Activated T-helper 17 cell treated with anti-CD3 and anti-CD28 coated beads, Interleukin-2, amount 50 U/mL, for 72 hours (primary cell): ENCODE measurements at regions not wholly inside any gene's neighbourhood (a gene's known extent, or its start where the extent isn't known, plus 50 kb on each side); places are given as distances from the start of the nearest gene placed in this dataset.
"Not testable (repeated sequence)": the region's sequence is repeated elsewhere in the genome, so short reads cannot be mapped to it uniquely, and the experiment has no call there.

Experiments used
- ATAC-seq: fragments of 150-1000 bp; cut with Tn5 transposase; replicated peaks from 2 replicates; pipeline ENCODE4 v1.10.0; 2021; ENCODE audit warnings: mild to moderate bottlenecking, moderate library complexity
- H3K27ac Mint-ChIP-seq: one replicate; pipeline ENCODE4 v1.8.0; 2022; ENCODE audit warnings: mixed read lengths
- H3K27me3 Mint-ChIP-seq: one replicate; pipeline ENCODE4 v1.8.0; 2022; ENCODE audit warnings: mixed read lengths
- H3K36me3 Mint-ChIP-seq: one replicate; pipeline ENCODE4 v1.8.0; 2022; ENCODE audit warnings: low read depth, mild to moderate bottlenecking, mixed read lengths
- H3K4me1 Mint-ChIP-seq: one replicate; pipeline ENCODE4 v1.8.0; 2022; ENCODE audit warnings: mixed read lengths
- H3K4me3 Mint-ChIP-seq: one replicate; pipeline ENCODE4 v1.8.0; 2022; ENCODE audit warnings: mild to moderate bottlenecking, mixed read lengths
- H3K9me3 Mint-ChIP-seq: one replicate; pipeline ENCODE4 v1.8.0; 2022; ENCODE audit warnings: mixed read lengths

GRCh38 chr12:131367067-131367982 lies 343.6 kb upstream of the SFSWAP start:
- not testable (repeated sequence) for H3K9me3 Mint-ChIP-seq, H3K4me3 Mint-ChIP-seq, ATAC-seq, H3K36me3 Mint-ChIP-seq, H3K4me1 Mint-ChIP-seq, H3K27ac Mint-ChIP-seq, H3K27me3 Mint-ChIP-seq

- Mint-ChIP-seq H3K4me1 (no peaks in the 10 kb centered on the region), H3K9me3 (no peaks in the 10 kb centered on the region)
These were observed 342.8 kb upstream of the SFSWAP start for GRCh38 chr12:131367983-131368667.

GRCh38 chr12:131368668-131369071 lies 342.2 kb upstream of the SFSWAP start:
- H3K36me3 Mint-ChIP-seq = no peaks in the 10 kb centered on the region
- H3K4me3 Mint-ChIP-seq = no peak overlapping the region
- H3K9me3 Mint-ChIP-seq = no peaks in the 10 kb centered on the region
- H3K27ac Mint-ChIP-seq = no peak overlapping the region
- no peak for ATAC-seq
- no peaks in the 10 kb centered on the region for H3K4me1 Mint-ChIP-seq
- no peaks in the 10 kb centered on the region for H3K27me3 Mint-ChIP-seq

More at GRCh38 chr12:131367983-131368667, 342.8 kb upstream of the SFSWAP start:
- Mint-ChIP-seq H3K4me3 (no peak overlapping the region), H3K27me3 (no peaks in the 10 kb centered on the region), H3K36me3 (no peaks in the 10 kb centered on the region), H3K27ac (no peak overlapping the region)
- ATAC-seq = no peak

GRCh38 chr12:131369094-131369845 lies 341.6 kb upstream of the SFSWAP start:
- no peak for ATAC-seq
- H3K9me3 Mint-ChIP-seq = no peaks in the 10 kb centered on the region
- H3K36me3 Mint-ChIP-seq = no peaks in the 10 kb centered on the region
- no peak overlapping the region for H3K27ac Mint-ChIP-seq
- no peak overlapping the region for H3K4me3 Mint-ChIP-seq
- H3K4me1 Mint-ChIP-seq = no peaks in the 10 kb centered on the region
- H3K27me3 Mint-ChIP-seq = no peaks in the 10 kb centered on the region

- no peaks in the 10 kb centered on the region for H3K27me3 Mint-ChIP-seq
These were observed 340.6 kb upstream of the SFSWAP start for GRCh38 chr12:131370321-131370720.

GRCh38 chr12:131370791-131371347 lies 340.0 kb upstream of the SFSWAP start:
- Mint-ChIP-seq H3K27me3 (no peaks in the 10 kb centered on the region), H3K9me3 (no peaks in the 10 kb centered on the region), H3K4me1 (no peaks in the 10 kb centered on the region), H3K36me3 (no peaks in the 10 kb centered on the region), H3K4me3 (no peak overlapping the region), H3K27ac (no peak overlapping the region)
- no peak for ATAC-seq

More at GRCh38 chr12:131370321-131370720, 340.6 kb upstream of the SFSWAP start:
- Mint-ChIP-seq H3K9me3 (no peaks in the 10 kb centered on the region), H3K4me1 (no peaks in the 10 kb centered on the region), H3K27ac (no peak overlapping the region), H3K36me3 (no peaks in the 10 kb centered on the region), H3K4me3 (no peak overlapping the region)
- no peak for ATAC-seq

GRCh38 chr12:131371401-131372170 lies 339.3 kb upstream of the SFSWAP start:
- no peak overlapping the region for H3K4me3 Mint-ChIP-seq
- no peak overlapping the region for H3K27ac Mint-ChIP-seq
- no peaks in the 10 kb centered on the region for H3K36me3 Mint-ChIP-seq
- H3K4me1 Mint-ChIP-seq = no peaks in the 10 kb centered on the region
- ATAC-seq = no peak
- no peaks in the 10 kb centered on the region for H3K27me3 Mint-ChIP-seq
- H3K9me3 Mint-ChIP-seq = no peaks in the 10 kb centered on the region

- no peak for ATAC-seq
- Mint-ChIP-seq H3K36me3 (no peaks in the 10 kb centered on the region), H3K4me3 (no peak overlapping the region), H3K9me3 (no peaks in the 10 kb centered on the region), H3K27ac (no peak overlapping the region), H3K4me1 (no peaks in the 10 kb centered on the region), H3K27me3 (no peaks in the 10 kb centered on the region)
These were observed 338.8 kb upstream of the SFSWAP start for GRCh38 chr12:131372171-131372475.

- Mint-ChIP-seq H3K9me3 (no peaks in the 10 kb centered on the region), H3K27ac (no peak overlapping the region), H3K36me3 (no peaks in the 10 kb centered on the region), H3K27me3 (no peaks in the 10 kb centered on the region), H3K4me1 (no peaks in the 10 kb centered on the region), H3K4me3 (no peak overlapping the region)
- no peak for ATAC-seq
These were observed 338.1 kb upstream of the SFSWAP start for GRCh38 chr12:131372706-131373195.

GRCh38 chr12:131375261-131375971 lies 335.5 kb upstream of the SFSWAP start:
- H3K9me3 Mint-ChIP-seq = no peaks in the 10 kb centered on the region
- no peak overlapping the region for H3K27ac Mint-ChIP-seq
- no peak for ATAC-seq
- peaks cover 5% of the 10 kb centered on the region for H3K27me3 Mint-ChIP-seq
- no peaks in the 10 kb centered on the region for H3K4me1 Mint-ChIP-seq
- H3K4me3 Mint-ChIP-seq = no peak overlapping the region
- no peaks in the 10 kb centered on the region for H3K36me3 Mint-ChIP-seq

GRCh38 chr12:131375972-131376345 lies 334.9 kb upstream of the SFSWAP start:
- Mint-ChIP-seq H3K27me3 (peaks cover 5% of the 10 kb centered on the region), H3K4me1 (no peaks in the 10 kb centered on the region), H3K36me3 (no peaks in the 10 kb centered on the region), H3K27ac (no peak overlapping the region), H3K9me3 (no peaks in the 10 kb centered on the region), H3K4me3 (no peak overlapping the region)
- ATAC-seq = no peak

- ATAC-seq = no peak
- Mint-ChIP-seq H3K4me1 (no peaks in the 10 kb centered on the region), H3K36me3 (no peaks in the 10 kb centered on the region), H3K4me3 (no peak overlapping the region), H3K27ac (no peak overlapping the region), H3K27me3 (peaks cover 6% of the 10 kb centered on the region), H3K9me3 (no peaks in the 10 kb centered on the region)
These were observed 332.6 kb upstream of the SFSWAP start for GRCh38 chr12:131378176-131378842.
